HS-27A (cell line): ENCODE measurements at regions not wholly inside any gene's neighbourhood (a gene's known extent, or its start where the extent isn't known, plus 50 kb on each side); places are given as distances from the start of the nearest gene placed in this dataset.

Experiments used
- DNase-seq: peaks from one replicate; pipeline ENCODE4 v3.0.0-alpha.2; 2012; ENCODE audit warnings: low read depth, missing footprints

GRCh38 chr2:129300456-129300855, 679.0 kb upstream of the RAB6C start:
- DNase-seq, result no peak

- DNase-seq, result no peak
These were observed 678.0 kb upstream of the RAB6C start for GRCh38 chr2:129301431-129301913.

GRCh38 chr2:129302106-129302505, 677.4 kb upstream of the RAB6C start:
- DNase-seq, result no peak

GRCh38 chr2:129302561-129303183, 676.8 kb upstream of the RAB6C start:
- DNase-seq, result no peak

- DNase-seq, result no peak
These were observed 665.3 kb upstream of the RAB6C start for GRCh38 chr2:129314120-129314519.

- DNase-seq, result no peak
These were observed 660.7 kb upstream of the RAB6C start for GRCh38 chr2:129318581-129319421.

GRCh38 chr2:129319422-129319717, 660.1 kb upstream of the RAB6C start:
- no peak for DNase-seq

GRCh38 chr2:129320288-129320687, 659.2 kb upstream of the RAB6C start:
- DNase-seq, result no peak

- no peak for DNase-seq
These were observed 655.1 kb upstream of the RAB6C start for GRCh38 chr2:129324349-129324748.

GRCh38 chr2:129325151-129325550, 654.3 kb upstream of the RAB6C start:
- no peak for DNase-seq

GRCh38 chr2:129329574-129329973, 649.9 kb upstream of the RAB6C start:
- DNase-seq, result no peak

- DNase-seq, result no peak
These were observed 649.0 kb upstream of the RAB6C start for GRCh38 chr2:129330504-129330903.

- no peak for DNase-seq
These were observed 647.8 kb upstream of the RAB6C start for GRCh38 chr2:129331638-129332037.

GRCh38 chr2:129334128-129334527, 645.3 kb upstream of the RAB6C start:
- DNase-seq, result no peak

GRCh38 chr2:129334696-129335410, 644.6 kb upstream of the RAB6C start:
- no peak for DNase-seq

GRCh38 chr2:129336276-129336675, 643.2 kb upstream of the RAB6C start:
- DNase-seq, result no peak

- no peak for DNase-seq
These were observed 642.4 kb upstream of the RAB6C start for GRCh38 chr2:129337076-129337475.

- no peak for DNase-seq
These were observed 633.9 kb upstream of the RAB6C start for GRCh38 chr2:129345540-129345939.

- DNase-seq, result no peak
These were observed 631.8 kb upstream of the RAB6C start for GRCh38 chr2:129347486-129348217.

GRCh38 chr2:129354631-129355030, 624.8 kb upstream of the RAB6C start:
- DNase-seq, result no peak

- DNase-seq, result no peak
These were observed 617.8 kb upstream of the RAB6C start for GRCh38 chr2:129361688-129362087.

GRCh38 chr2:129366263-129366662, 613.2 kb upstream of the RAB6C start:
- DNase-seq, result no peak
